GM18868 (cell line): ENCODE measurements at regions not wholly inside any gene's neighbourhood (a gene's known extent, or its start where the extent isn't known, plus 50 kb on each side); places are given as distances from the start of the nearest gene placed in this dataset.

Experiments used
- ATAC-seq: cut with Tn5 transposase; IDR thresholded peaks from one replicate; pipeline ENCODE4 v1.9.1; 2021; ENCODE audit warnings: mild to moderate bottlenecking, moderate library complexity; ENCODE audit not compliant: unreplicated experiment

- no peak for ATAC-seq
Measured at GRCh38 chr18:42137693-42138375, 182.8 kb downstream of the PIK3C3 start.

GRCh38 chr18:42141439-42141838 is 186.4 kb downstream of the PIK3C3 start:
- ATAC-seq: no peak

GRCh38 chr18:42155024-42155423 is 200.0 kb downstream of the PIK3C3 start:
- ATAC-seq: no peak

- ATAC-seq: no peak
Measured at GRCh38 chr18:42156281-42156680, 201.2 kb downstream of the PIK3C3 start.

- ATAC-seq: no peak
Measured at GRCh38 chr18:42157420-42157819, 202.4 kb downstream of the PIK3C3 start.

- no peak for ATAC-seq
Measured at GRCh38 chr18:42157878-42158277, 202.8 kb downstream of the PIK3C3 start.

GRCh38 chr18:42159146-42159545 is 204.1 kb downstream of the PIK3C3 start:
- ATAC-seq: no peak

GRCh38 chr18:42163321-42163720 is 208.3 kb downstream of the PIK3C3 start:
- ATAC-seq: no peak

GRCh38 chr18:42164556-42164955 is 209.5 kb downstream of the PIK3C3 start:
- ATAC-seq: no peak

GRCh38 chr18:42165922-42166513 is 211.0 kb downstream of the PIK3C3 start:
- no peak for ATAC-seq

GRCh38 chr18:42168487-42168886 is 213.5 kb downstream of the PIK3C3 start:
- ATAC-seq: no peak

GRCh38 chr18:42168907-42169306 is 213.9 kb downstream of the PIK3C3 start:
- ATAC-seq: no peak

GRCh38 chr18:42174909-42175308 is 219.9 kb downstream of the PIK3C3 start:
- ATAC-seq: no peak

- no peak for ATAC-seq
Measured at GRCh38 chr18:42176599-42176998, 221.6 kb downstream of the PIK3C3 start.

- ATAC-seq: no peak
Measured at GRCh38 chr18:42177390-42177789, 222.4 kb downstream of the PIK3C3 start.

- no peak for ATAC-seq
Measured at GRCh38 chr18:42178376-42179080, 223.5 kb downstream of the PIK3C3 start.

- no peak for ATAC-seq
Measured at GRCh38 chr18:42179542-42180121, 224.6 kb downstream of the PIK3C3 start.

- ATAC-seq: no peak
Measured at GRCh38 chr18:42181474-42181873, 226.4 kb downstream of the PIK3C3 start.

GRCh38 chr18:42182728-42183700 is 228.0 kb downstream of the PIK3C3 start:
- ATAC-seq: no peak

GRCh38 chr18:42183746-42184145 is 228.7 kb downstream of the PIK3C3 start:
- ATAC-seq: no peak
